ENCODE measurements at regions not wholly inside any gene's neighbourhood (a gene's known extent, or its start where the extent isn't known, plus 50 kb on each side); places are given as distances from the start of the nearest gene placed in this dataset.

DNA sequence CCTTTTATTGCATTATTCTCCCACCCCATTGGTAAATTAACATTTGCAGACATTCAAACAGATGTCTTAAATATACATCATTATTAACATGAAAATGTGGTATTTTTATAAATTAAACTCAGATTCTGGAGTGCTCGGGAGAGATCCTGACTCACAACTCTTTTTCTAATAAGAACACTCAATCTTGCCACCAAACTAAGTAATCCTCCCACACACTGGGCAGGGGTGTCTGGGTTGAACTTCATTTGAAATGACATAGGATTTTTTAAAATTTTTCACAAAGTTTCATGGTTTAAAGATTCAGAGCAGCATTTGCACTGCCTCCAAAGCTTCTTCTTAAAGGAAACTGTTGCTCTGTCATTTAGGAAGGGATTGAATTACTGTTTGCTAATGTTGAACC is 754.3 kb downstream of the MECOM start:
- H3K9me3 ChIP-seq (ENCODE audit: low read depth, low read length), result no peaks in the 10 kb centered on the region
- H3K4me3 ChIP-seq, result no peak overlapping the region
- no peak overlapping the region for H3K27ac ChIP-seq
- H3K9ac ChIP-seq (ENCODE audit: insufficient read length), result no peak overlapping the region
- TF ChIP-seq EZH2 (IDR thresholded peaks at IDR 0.05) (no peak), POLR2AphosphoS5 (IDR thresholded peaks at IDR 0.05; ENCODE audit: borderline replicate concordance, low read depth, low read length) (no peak), FOXP2 (optimal IDR thresholded peaks at IDR 0.05; ENCODE audit: control extremely low read depth, extremely low read length, insufficient read depth) (no peak)
- H3K36me3 ChIP-seq (ENCODE audit: insufficient read depth, low read length), result no peaks in the 10 kb centered on the region
- no peak for DNase-seq (ENCODE audit: low read depth, low spot score)

DNA sequence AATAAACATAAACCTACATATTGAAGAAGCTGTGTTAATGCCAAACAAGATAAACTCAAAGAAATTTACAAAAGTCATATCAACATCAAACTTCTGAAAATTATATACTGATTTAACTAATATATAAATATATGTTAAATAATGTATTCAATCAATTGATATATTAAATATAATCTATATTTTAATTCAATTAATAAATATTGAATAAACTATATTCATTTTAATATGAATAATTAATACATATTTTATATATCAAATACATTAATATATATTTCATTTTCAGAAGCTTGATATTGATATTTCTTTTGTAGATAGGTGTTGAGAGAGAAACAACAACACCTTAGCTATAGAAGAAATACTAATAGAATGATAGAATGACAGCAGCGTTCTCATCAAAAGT is 768.1 kb downstream of the MECOM start:
- Histone ChIP-seq H3K9ac (ENCODE audit: insufficient read length) (no peak overlapping the region), H3K4me3 (no peak overlapping the region), H3K27ac (no peak overlapping the region), H3K36me3 (ENCODE audit: insufficient read depth, low read length) (no peaks in the 10 kb centered on the region), H3K9me3 (ENCODE audit: low read depth, low read length) (no peaks in the 10 kb centered on the region)
- DNase-seq (ENCODE audit: low read depth, low spot score), result no peak
- TF ChIP-seq POLR2AphosphoS5 (IDR thresholded peaks at IDR 0.05; ENCODE audit: borderline replicate concordance, low read depth, low read length), result no peak
- TF ChIP-seq EZH2 (IDR thresholded peaks at IDR 0.05), result no peak
- TF ChIP-seq FOXP2 (optimal IDR thresholded peaks at IDR 0.05; ENCODE audit: control extremely low read depth, extremely low read length, insufficient read depth), result no peak

DNA sequence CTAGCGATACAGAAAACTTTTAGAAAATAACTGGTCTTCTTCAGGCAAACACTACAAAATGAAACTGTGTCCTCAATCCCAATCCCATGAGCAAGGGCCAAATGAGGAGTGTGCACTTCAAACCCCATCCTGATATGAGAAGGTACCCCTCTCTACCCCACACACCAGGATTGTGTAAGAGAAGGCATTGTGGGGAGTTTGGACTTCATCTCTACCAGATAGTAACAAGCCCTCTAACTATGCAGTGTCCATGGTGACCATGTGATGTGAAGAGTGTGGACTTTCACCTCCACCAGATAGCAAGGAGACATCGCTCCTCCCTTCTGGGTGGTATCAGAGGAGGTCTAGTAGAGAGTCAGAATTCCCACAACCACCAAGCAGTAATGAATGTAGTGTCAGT is 769.3 kb downstream of the MECOM start:
- no peaks in the 10 kb centered on the region for H3K9me3 ChIP-seq (ENCODE audit: low read depth, low read length)
- no peak overlapping the region for H3K9ac ChIP-seq (ENCODE audit: insufficient read length)
- TF ChIP-seq POLR2AphosphoS5 (IDR thresholded peaks at IDR 0.05; ENCODE audit: borderline replicate concordance, low read depth, low read length) (no peak), EZH2 (IDR thresholded peaks at IDR 0.05) (no peak), FOXP2 (optimal IDR thresholded peaks at IDR 0.05; ENCODE audit: control extremely low read depth, extremely low read length, insufficient read depth) (no peak)
- H3K36me3 ChIP-seq (ENCODE audit: insufficient read depth, low read length), result no peaks in the 10 kb centered on the region
- no peak overlapping the region for H3K4me3 ChIP-seq
- H3K27ac ChIP-seq, result no peak overlapping the region
- DNase-seq (ENCODE audit: low read depth, low spot score), result no peak

DNA sequence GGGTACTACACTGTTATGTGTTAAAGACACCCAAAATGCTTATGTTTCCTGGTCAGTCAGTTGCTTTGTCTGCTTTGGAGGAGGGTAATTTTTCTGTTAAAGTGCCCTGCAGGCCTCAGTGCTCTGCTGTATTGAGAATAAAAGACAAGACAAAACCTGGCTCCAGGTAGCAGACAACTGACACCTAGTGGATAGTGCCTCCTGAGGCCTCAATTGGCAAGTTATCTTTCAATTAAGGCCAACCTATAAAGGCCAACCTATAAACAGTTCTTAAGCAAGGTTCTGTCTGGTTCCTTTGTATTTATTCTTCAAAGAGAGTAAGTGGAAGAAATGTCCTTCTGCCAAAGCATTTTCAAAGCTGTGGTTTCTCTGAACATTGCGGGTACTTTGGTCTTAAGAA is 773.8 kb downstream of the MECOM start:
- no peak for DNase-seq (ENCODE audit: low read depth, low spot score)
- Histone ChIP-seq H3K9ac (ENCODE audit: insufficient read length) (no peak overlapping the region), H3K36me3 (ENCODE audit: insufficient read depth, low read length) (no peaks in the 10 kb centered on the region), H3K9me3 (ENCODE audit: low read depth, low read length) (no peaks in the 10 kb centered on the region), H3K27ac (no peak overlapping the region), H3K4me3 (no peak overlapping the region)
- TF ChIP-seq POLR2AphosphoS5 (IDR thresholded peaks at IDR 0.05; ENCODE audit: borderline replicate concordance, low read depth, low read length) (no peak), FOXP2 (optimal IDR thresholded peaks at IDR 0.05; ENCODE audit: control extremely low read depth, extremely low read length, insufficient read depth) (no peak), EZH2 (IDR thresholded peaks at IDR 0.05) (no peak)

DNA sequence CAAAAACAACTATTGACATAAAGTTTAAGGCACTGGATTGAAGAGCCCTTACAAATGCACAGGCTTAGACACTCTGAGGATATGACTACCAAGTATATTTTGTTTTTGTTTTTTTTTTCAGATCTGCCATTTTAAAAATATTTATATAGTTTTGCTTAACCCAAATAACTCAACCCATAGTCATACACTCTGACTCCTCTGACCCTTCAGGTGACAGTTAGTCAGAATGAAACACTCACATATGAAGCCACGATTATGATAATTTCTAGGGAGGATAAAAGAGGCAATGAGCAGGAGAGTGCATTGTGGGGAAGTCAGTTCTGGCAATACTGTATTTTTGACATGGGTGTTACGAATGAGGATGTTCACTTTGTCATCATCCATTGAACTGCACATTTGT is 774.7 kb downstream of the MECOM start:
- Histone ChIP-seq H3K4me3 (no peak overlapping the region), H3K27ac (no peak overlapping the region), H3K36me3 (ENCODE audit: insufficient read depth, low read length) (no peaks in the 10 kb centered on the region), H3K9me3 (ENCODE audit: low read depth, low read length) (no peaks in the 10 kb centered on the region), H3K9ac (ENCODE audit: insufficient read length) (no peak overlapping the region)
- TF ChIP-seq POLR2AphosphoS5 (IDR thresholded peaks at IDR 0.05; ENCODE audit: borderline replicate concordance, low read depth, low read length), result no peak
- TF ChIP-seq EZH2 (IDR thresholded peaks at IDR 0.05), result no peak
- no peak for TF ChIP-seq FOXP2 (optimal IDR thresholded peaks at IDR 0.05; ENCODE audit: control extremely low read depth, extremely low read length, insufficient read depth)
- no peak for DNase-seq (ENCODE audit: low read depth, low spot score)

DNA sequence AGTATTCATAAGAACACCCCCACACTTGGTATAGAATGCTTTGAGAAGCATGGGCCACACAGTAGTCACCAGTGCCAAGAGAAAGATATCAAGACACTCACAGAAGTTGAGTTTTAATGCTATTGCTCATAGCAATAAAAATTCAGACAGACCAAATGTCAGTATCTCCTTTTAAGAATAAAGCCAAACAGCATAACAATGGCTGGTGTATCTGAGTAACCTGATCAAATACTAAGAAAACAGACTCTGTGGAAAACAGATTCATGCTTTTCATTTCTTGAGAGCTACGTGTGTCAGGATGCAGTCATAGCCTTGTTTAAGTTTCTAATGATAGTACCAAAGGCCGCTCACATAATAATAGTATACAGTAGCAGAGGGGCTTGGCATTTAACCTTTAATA is 778.5 kb downstream of the MECOM start:
- no peak overlapping the region for H3K4me3 ChIP-seq
- no peaks in the 10 kb centered on the region for H3K9me3 ChIP-seq (ENCODE audit: low read depth, low read length)
- no peak overlapping the region for H3K27ac ChIP-seq
- no peak for TF ChIP-seq FOXP2 (optimal IDR thresholded peaks at IDR 0.05; ENCODE audit: control extremely low read depth, extremely low read length, insufficient read depth)
- no peak for TF ChIP-seq EZH2 (IDR thresholded peaks at IDR 0.05)
- TF ChIP-seq POLR2AphosphoS5 (IDR thresholded peaks at IDR 0.05; ENCODE audit: borderline replicate concordance, low read depth, low read length), result no peak
- H3K9ac ChIP-seq (ENCODE audit: insufficient read length), result no peak overlapping the region
- no peak for DNase-seq (ENCODE audit: low read depth, low spot score)
- no peaks in the 10 kb centered on the region for H3K36me3 ChIP-seq (ENCODE audit: insufficient read depth, low read length)

DNA sequence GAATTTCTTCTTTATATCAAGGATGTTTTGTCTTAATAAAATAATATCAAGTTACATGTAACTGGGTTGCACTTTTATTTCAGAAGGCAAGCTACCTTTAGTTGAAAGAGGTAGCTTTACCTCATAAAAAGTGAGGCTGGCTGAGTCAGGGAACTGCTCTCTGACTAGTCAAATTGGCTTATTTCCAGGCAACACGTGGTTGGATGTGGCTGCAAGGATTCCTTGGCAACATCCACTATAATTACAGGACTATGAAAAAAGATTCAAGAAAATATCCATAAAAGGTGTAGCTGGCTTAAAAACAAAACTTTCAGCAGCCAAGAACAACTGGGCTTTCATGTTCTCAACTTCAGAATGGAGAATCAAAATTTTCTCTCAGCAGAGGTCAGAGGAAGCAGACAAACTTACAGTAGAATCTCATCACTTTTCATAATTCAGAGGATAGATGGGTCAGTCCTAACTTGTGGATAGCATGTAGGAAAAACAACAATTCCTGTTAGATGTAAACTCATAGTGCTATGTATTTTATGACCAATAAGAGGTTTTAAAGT is 779.1 kb downstream of the MECOM start:
- H3K4me3 ChIP-seq, result no peak overlapping the region
- no peak overlapping the region for H3K27ac ChIP-seq
- no peak overlapping the region for H3K9ac ChIP-seq (ENCODE audit: insufficient read length)
- H3K36me3 ChIP-seq (ENCODE audit: insufficient read depth, low read length), result no peaks in the 10 kb centered on the region
- DNase-seq (ENCODE audit: low read depth, low spot score), result no peak
- TF ChIP-seq FOXP2 (optimal IDR thresholded peaks at IDR 0.05; ENCODE audit: control extremely low read depth, extremely low read length, insufficient read depth), result no peak
- no peak for TF ChIP-seq EZH2 (IDR thresholded peaks at IDR 0.05)
- no peak for TF ChIP-seq POLR2AphosphoS5 (IDR thresholded peaks at IDR 0.05; ENCODE audit: borderline replicate concordance, low read depth, low read length)
- H3K9me3 ChIP-seq (ENCODE audit: low read depth, low read length), result no peaks in the 10 kb centered on the region

DNA sequence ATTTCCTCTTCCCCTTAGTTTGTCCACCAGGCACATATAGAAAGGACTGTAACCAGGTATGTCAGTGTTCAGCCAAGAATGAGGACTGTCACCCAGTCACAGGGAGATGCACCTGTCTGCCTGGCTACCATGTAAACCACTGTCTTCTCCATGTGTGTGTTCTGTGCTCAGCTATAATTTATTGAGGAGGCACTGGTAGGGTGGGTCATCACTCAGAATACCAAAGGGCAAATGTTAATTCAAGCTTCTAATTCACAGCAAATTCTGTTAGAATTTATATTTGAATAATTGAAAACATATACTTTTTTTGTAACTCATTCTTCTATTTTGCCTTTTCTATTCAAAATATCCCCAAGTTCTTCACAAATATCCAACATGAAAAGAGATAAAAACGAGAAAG is 780.4 kb downstream of the MECOM start:
- Histone ChIP-seq H3K27ac (no peak overlapping the region), H3K9ac (ENCODE audit: insufficient read length) (no peak overlapping the region), H3K4me3 (no peak overlapping the region), H3K9me3 (ENCODE audit: low read depth, low read length) (no peaks in the 10 kb centered on the region), H3K36me3 (ENCODE audit: insufficient read depth, low read length) (no peaks in the 10 kb centered on the region)
- TF ChIP-seq EZH2 (IDR thresholded peaks at IDR 0.05) (no peak), FOXP2 (optimal IDR thresholded peaks at IDR 0.05; ENCODE audit: control extremely low read depth, extremely low read length, insufficient read depth) (no peak), POLR2AphosphoS5 (IDR thresholded peaks at IDR 0.05; ENCODE audit: borderline replicate concordance, low read depth, low read length) (no peak)
- no peak for DNase-seq (ENCODE audit: low read depth, low spot score)

DNA sequence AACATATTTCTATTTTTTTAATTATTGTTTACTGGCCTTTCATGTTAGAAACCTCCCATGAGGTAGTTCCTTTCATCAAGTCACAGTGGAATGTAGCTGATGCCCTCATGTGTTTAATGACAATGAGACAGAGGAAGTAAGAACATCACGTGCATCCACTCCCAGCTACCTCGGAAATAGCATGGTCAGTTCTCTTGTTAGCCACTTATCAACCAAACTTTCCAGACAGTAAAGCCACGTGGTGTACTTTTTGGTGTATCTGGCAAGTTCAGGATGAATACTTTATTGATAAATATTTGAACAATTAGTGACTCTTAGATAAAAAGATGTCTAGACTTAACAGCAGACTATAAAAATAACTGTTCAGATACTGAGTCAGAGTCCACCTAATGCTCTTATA is 781.7 kb downstream of the MECOM start:
- no peak overlapping the region for H3K27ac ChIP-seq
- no peak for DNase-seq (ENCODE audit: low read depth, low spot score)

More for the DNA sequence above, 781.7 kb downstream of the MECOM start:
- TF ChIP-seq EZH2 (IDR thresholded peaks at IDR 0.05) (no peak), POLR2AphosphoS5 (IDR thresholded peaks at IDR 0.05; ENCODE audit: borderline replicate concordance, low read depth, low read length) (no peak), FOXP2 (optimal IDR thresholded peaks at IDR 0.05; ENCODE audit: control extremely low read depth, extremely low read length, insufficient read depth) (no peak)
- H3K9ac ChIP-seq (ENCODE audit: insufficient read length), result no peak overlapping the region
- H3K36me3 ChIP-seq (ENCODE audit: insufficient read depth, low read length), result no peaks in the 10 kb centered on the region
- H3K4me3 ChIP-seq, result no peak overlapping the region
- no peaks in the 10 kb centered on the region for H3K9me3 ChIP-seq (ENCODE audit: low read depth, low read length)
